Activated CD8-positive, alpha-beta memory T cell treated with anti-CD3 and anti-CD28 coated beads, Interleukin-2, amount 50 U/mL, for 4 hours (primary cell): ENCODE measurements at regions not wholly inside any gene's neighbourhood (a gene's known extent, or its start where the extent isn't known, plus 50 kb on each side); places are given as distances from the start of the nearest gene placed in this dataset.

Experiments used
- DNase-seq: peaks from one replicate; pipeline ENCODE4 v3.0.0-alpha.2; 2020

GRCh38 chr6:18976091-18976490 lies 588.9 kb downstream of the RNF144B start:
- DNase-seq = no peak

- DNase-seq = no peak
These were observed 589.8 kb downstream of the RNF144B start for GRCh38 chr6:18976966-18977365.

GRCh38 chr6:18978337-18979128 lies 591.4 kb downstream of the RNF144B start:
- no peak for DNase-seq

GRCh38 chr6:18985061-18985460 lies 597.9 kb downstream of the RNF144B start:
- no peak for DNase-seq

- DNase-seq = no peak
These were observed 598.8 kb downstream of the RNF144B start for GRCh38 chr6:18985996-18986395.

- DNase-seq = no peak
These were observed 601.5 kb downstream of the RNF144B start for GRCh38 chr6:18988636-18989035.

- DNase-seq = no peak
These were observed 603.2 kb downstream of the RNF144B start for GRCh38 chr6:18990059-18990978.

- DNase-seq = no peak
These were observed 610.3 kb downstream of the RNF144B start for GRCh38 chr6:18997375-18997826.

GRCh38 chr6:19002976-19003560 lies 615.9 kb downstream of the RNF144B start:
- DNase-seq = no peak

GRCh38 chr6:19004176-19004575 lies 617.0 kb downstream of the RNF144B start:
- DNase-seq = no peak

- DNase-seq = no peak
These were observed 622.6 kb downstream of the RNF144B start for GRCh38 chr6:19009769-19010168.

GRCh38 chr6:19013026-19013705 lies 626.0 kb downstream of the RNF144B start:
- no peak for DNase-seq

- no peak for DNase-seq
These were observed 637.6 kb downstream of the RNF144B start for GRCh38 chr6:19024737-19025136.

- no peak for DNase-seq
These were observed 641.1 kb downstream of the RNF144B start for GRCh38 chr6:19028201-19028600.

GRCh38 chr6:19032591-19033295 lies 645.6 kb downstream of the RNF144B start:
- no peak for DNase-seq

GRCh38 chr6:19033683-19034082 lies 646.5 kb downstream of the RNF144B start:
- no peak for DNase-seq

- DNase-seq = no peak
These were observed 647.8 kb downstream of the RNF144B start for GRCh38 chr6:19034986-19035385.

- DNase-seq = no peak
These were observed 648.5 kb downstream of the RNF144B start for GRCh38 chr6:19035461-19036195.

- DNase-seq = no peak
These were observed 649.0 kb downstream of the RNF144B start for GRCh38 chr6:19036196-19036555.

- DNase-seq = no peak
These were observed 650.5 kb downstream of the RNF144B start for GRCh38 chr6:19037607-19038006.

- DNase-seq = no peak
These were observed 652.1 kb downstream of the RNF144B start for GRCh38 chr6:19039287-19039686.

- no peak for DNase-seq
These were observed 654.8 kb downstream of the RNF144B start for GRCh38 chr6:19041906-19042305.
